ENCODE measurements at regions not wholly inside any gene's neighbourhood (a gene's known extent, or its start where the extent isn't known, plus 50 kb on each side); places are given as distances from the start of the nearest gene placed in this dataset.

DNA sequence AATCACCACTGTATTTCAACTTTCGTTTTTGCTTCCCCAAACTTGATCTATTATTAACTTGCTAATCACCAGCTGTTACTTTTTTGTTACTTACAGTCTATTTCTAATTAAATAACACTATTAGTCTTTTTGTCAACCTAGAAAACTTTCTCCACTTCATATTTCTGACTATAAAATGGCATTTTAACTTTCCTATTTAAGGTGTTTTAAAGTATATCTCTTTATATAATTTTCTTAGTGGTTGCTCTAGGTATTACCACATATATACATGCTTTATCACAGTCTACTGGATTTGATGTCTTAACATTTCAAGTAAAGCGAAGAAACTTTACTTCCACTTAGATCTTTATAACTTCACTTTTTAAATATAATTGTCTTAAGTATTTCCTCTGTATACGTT, 421.2 kb downstream of the DCAF12L2 start:
- TF ChIP-seq CTCF (IDR thresholded peaks at IDR 0.05; ENCODE audit: insufficient read depth, low read depth, low read length), result no peak
- no peak for TF ChIP-seq EZH2 (IDR thresholded peaks at IDR 0.05; ENCODE audit: insufficient read depth, low read length)

Measured in astrocyte (in vitro differentiated cells and primary cell).